Keratinocyte (primary cell): ENCODE measurements at regions not wholly inside any gene's neighbourhood (a gene's known extent, or its start where the extent isn't known, plus 50 kb on each side); places are given as distances from the start of the nearest gene placed in this dataset.
"Not testable (repeated sequence)": the region's sequence is repeated elsewhere in the genome, so short reads cannot be mapped to it uniquely, and the experiment has no call there.

Source experiments
- DNase-seq: peaks from one replicate; pipeline ENCODE4 v3.0.0-alpha.2; 2011; ENCODE audit warnings: low read depth, missing footprints, low spot score
- FAIRE-seq: peaks from 2 replicates; lab custom pipeline; 2011; peaks lifted over from hg19 to GRCh38; lab: Jason Lieb, UNC
- H2AFZ ChIP-seq: 2 replicates; pipeline ENCODE4 v1.6.0; 2012; ENCODE audit warnings: low read length, control low read depth, inconsistent platforms; ENCODE audit not compliant: control insufficient read depth
- H3K27ac ChIP-seq: 2 replicates; pipeline ENCODE4 v1.5.1; 2011; ENCODE audit warnings: low read length; ENCODE audit not compliant: control insufficient read depth, insufficient read depth
- H3K27me3 ChIP-seq: 3 replicates; pipeline ENCODE4 v1.6.0; 2011; ENCODE audit warnings: low read length; ENCODE audit not compliant: control insufficient read depth, insufficient read depth; ENCODE audit errors: extremely low read depth
- H3K36me3 ChIP-seq, 2 experiments: 2 replicates in 1 of 2; 3 replicates in 1 of 2; pipeline ENCODE4 v1.5.1; 2011; ENCODE audit warnings: low read length in 2 of 2, mild to moderate bottlenecking in 1 of 2; ENCODE audit not compliant: control insufficient read depth in 2 of 2, insufficient read depth in 2 of 2; ENCODE audit errors: extremely low read depth in 1 of 2
- H3K4me1 ChIP-seq: 3 replicates; pipeline ENCODE4 v1.5.1; 2011; ENCODE audit warnings: low read length; ENCODE audit not compliant: control insufficient read depth, insufficient read depth; ENCODE audit errors: extremely low read depth
- H3K4me2 ChIP-seq: 3 replicates; pipeline ENCODE4 v1.6.0; 2011; ENCODE audit warnings: low read depth, low read length; ENCODE audit not compliant: control insufficient read depth, insufficient read depth; ENCODE audit errors: extremely low read depth
- H3K4me3 ChIP-seq, 3 experiments: fragments of 200-600 bp in 1 of 3; sonication (generic) in 1 of 3; 2 replicates in 2 of 3; 3 replicates in 1 of 3; pipeline ENCODE4 v1.5.1; 2011 to 2016; ENCODE audit warnings: low read length in 3 of 3, mild to moderate bottlenecking in 3 of 3, control low read depth in 2 of 3, inconsistent platforms in 1 of 3, low read depth in 1 of 3, mixed read lengths in 1 of 3, mixed run types in 1 of 3, moderate library complexity in 1 of 3; ENCODE audit not compliant: control insufficient read depth in 2 of 3, insufficient read depth in 2 of 3; ENCODE audit errors: extremely low read depth in 1 of 3
- H3K79me2 ChIP-seq: 2 replicates; pipeline ENCODE4 v1.6.0; 2012; ENCODE audit warnings: low read length; ENCODE audit not compliant: control insufficient read depth, insufficient read depth
- H3K9ac ChIP-seq: 3 replicates; pipeline ENCODE4 v1.6.0; 2011; ENCODE audit warnings: low read length; ENCODE audit not compliant: control insufficient read depth, insufficient read depth; ENCODE audit errors: extremely low read depth
- H3K9me1 ChIP-seq: 3 replicates; pipeline ENCODE4 v1.6.0; 2011; ENCODE audit warnings: low read length; ENCODE audit not compliant: control insufficient read depth, insufficient read depth; ENCODE audit errors: extremely low read depth
- H3K9me3 ChIP-seq: 2 replicates; pipeline ENCODE4 v1.5.1; 2012; ENCODE audit warnings: low read depth, low read length; ENCODE audit not compliant: control insufficient read depth
- H4K20me1 ChIP-seq: 3 replicates; pipeline ENCODE4 v1.6.0; 2011; ENCODE audit warnings: low read length; ENCODE audit not compliant: control insufficient read depth, insufficient read depth; ENCODE audit errors: extremely low read depth
- EZH2 ChIP-seq: IDR thresholded peaks from one replicate; pipeline ENCODE4 v1.6.1; 2012; ENCODE audit warnings: inconsistent platforms, mild to moderate bottlenecking, low read length, moderate library complexity
- dilution Hi-C: fragments of 300-500 bp; cut with MboI; formaldehyde crosslinking; loops from one replicate; pipeline ENCODE4 v1.7.0; 2020; ENCODE audit warnings: low sequenced_read_pairs; ENCODE audit not compliant: extremely low pct_ligation_motif_present
- TF ChIP-seq, protein P1 (sequence below), 3 experiments: IDR thresholded peaks in 1 of 3; conservative IDR thresholded peaks in 1 of 3; optimal IDR thresholded peaks in 1 of 3; 2 replicates in 2 of 3; 3 replicates in 1 of 3; pipeline versions ENCODE3 to v1.5.1; 2011; ENCODE audit warnings: low read length in 3 of 3, mild to moderate bottlenecking in 3 of 3, moderate library complexity in 2 of 3, control low read depth in 1 of 3, inconsistent platforms in 1 of 3; ENCODE audit not compliant: insufficient read depth in 2 of 3; ENCODE audit errors: extremely low read depth in 1 of 3

DNA sequence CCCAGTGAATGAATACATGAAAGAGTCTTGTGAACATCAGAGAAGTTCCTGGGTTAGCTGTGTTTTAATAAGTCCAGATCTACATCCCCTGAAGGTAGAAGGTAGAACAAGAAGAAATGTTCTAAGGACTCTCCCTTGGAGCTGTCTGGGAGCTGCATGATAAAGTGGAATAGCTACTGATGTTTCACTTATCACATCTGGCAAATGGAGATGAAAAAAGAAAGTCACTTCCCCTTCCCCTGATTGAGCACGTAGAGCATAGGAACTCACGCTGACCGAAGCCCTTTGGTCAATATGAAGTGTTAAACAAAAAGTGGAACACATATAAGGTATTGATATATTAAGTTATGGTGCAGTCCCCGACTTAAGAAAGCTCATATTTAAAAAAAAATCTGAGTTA lies 53.2 kb upstream of the PARP1 start:
- H3K9me1 ChIP-seq, result no peaks in the 10 kb centered on the region
- H3K4me1 ChIP-seq, result no peaks in the 10 kb centered on the region
- H2AFZ ChIP-seq, result no peak overlapping the region
- no peaks in the 10 kb centered on the region for H3K27me3 ChIP-seq
- DNase-seq, result no peak
- FAIRE-seq, result no peak
- dilution Hi-C loops, result no loop called here
- no peaks in the 10 kb centered on the region for H3K36me3 ChIP-seq
- no peaks in the 10 kb centered on the region for H3K9me3 ChIP-seq
- TF ChIP-seq EZH2, result no peak
- TF ChIP-seq, protein P1, sequence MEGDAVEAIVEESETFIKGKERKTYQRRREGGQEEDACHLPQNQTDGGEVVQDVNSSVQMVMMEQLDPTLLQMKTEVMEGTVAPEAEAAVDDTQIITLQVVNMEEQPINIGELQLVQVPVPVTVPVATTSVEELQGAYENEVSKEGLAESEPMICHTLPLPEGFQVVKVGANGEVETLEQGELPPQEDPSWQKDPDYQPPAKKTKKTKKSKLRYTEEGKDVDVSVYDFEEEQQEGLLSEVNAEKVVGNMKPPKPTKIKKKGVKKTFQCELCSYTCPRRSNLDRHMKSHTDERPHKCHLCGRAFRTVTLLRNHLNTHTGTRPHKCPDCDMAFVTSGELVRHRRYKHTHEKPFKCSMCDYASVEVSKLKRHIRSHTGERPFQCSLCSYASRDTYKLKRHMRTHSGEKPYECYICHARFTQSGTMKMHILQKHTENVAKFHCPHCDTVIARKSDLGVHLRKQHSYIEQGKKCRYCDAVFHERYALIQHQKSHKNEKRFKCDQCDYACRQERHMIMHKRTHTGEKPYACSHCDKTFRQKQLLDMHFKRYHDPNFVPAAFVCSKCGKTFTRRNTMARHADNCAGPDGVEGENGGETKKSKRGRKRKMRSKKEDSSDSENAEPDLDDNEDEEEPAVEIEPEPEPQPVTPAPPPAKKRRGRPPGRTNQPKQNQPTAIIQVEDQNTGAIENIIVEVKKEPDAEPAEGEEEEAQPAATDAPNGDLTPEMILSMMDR (optimal IDR thresholded peaks at IDR 0.05 in 1 of 3, IDR thresholded peaks at IDR 0.05 in 1 of 3, conservative IDR thresholded peaks at IDR 0.05 in 1 of 3; ENCODE audit: extremely low read depth in 1 of 3, insufficient read depth in 2 of 3, low read length in 3 of 3), result no peak
- no peak overlapping the region for H3K27ac ChIP-seq
- no peaks in the 10 kb centered on the region for H4K20me1 ChIP-seq
- H3K9ac ChIP-seq, result no peak overlapping the region
- H3K79me2 ChIP-seq, result no peaks in the 10 kb centered on the region
- H3K4me2 ChIP-seq, result no peak overlapping the region
- no peak overlapping the region for H3K4me3 ChIP-seq

DNA sequence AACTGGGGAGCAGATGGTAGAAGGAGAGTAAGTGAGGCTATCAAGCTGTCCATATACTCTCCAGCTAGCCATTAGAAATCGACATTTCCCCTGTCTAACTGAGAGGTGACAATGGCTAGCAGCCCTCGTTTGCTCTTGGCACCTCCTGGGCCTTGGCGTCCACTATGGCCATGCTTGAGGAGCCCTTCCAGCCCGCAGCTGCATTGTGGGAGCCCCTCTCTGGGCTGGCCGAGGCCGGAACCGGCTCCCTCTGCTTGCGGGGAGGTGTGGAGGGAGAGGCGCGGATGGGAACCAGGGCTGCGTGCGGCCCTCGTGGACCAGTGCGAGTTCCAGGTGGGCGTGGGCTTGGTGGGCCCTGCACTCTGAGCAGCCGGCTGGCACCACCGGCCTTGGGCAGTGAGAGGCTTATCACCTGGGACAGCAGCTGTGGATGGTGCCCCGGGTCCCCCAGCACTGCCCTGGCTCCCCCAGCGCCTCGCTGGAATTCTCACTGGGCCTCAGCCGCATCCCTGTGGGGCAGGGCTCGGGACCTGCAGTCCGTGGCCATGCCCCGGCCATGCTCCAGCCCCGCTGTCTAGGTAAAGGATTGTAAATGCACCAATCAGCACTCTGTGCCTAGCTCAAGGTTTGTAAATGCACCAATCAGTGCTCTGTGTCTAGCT lies 56.2 kb upstream of the PARP1 start:
- Histone ChIP-seq H3K4me3 (no peak overlapping the region), H3K79me2 (no peaks in the 10 kb centered on the region), H3K9me1 (no peaks in the 10 kb centered on the region), H3K4me1 (no peaks in the 10 kb centered on the region), H3K9ac (no peak overlapping the region), H3K27me3 (no peaks in the 10 kb centered on the region), H3K27ac (no peak overlapping the region), H4K20me1 (no peaks in the 10 kb centered on the region), H3K4me2 (no peak overlapping the region), H2AFZ (no peak overlapping the region), H3K36me3 (no peaks in the 10 kb centered on the region), H3K9me3 (no peaks in the 10 kb centered on the region)
- FAIRE-seq (no peak), DNase-seq (no peak)
- dilution Hi-C loops, result no loop called here
- TF ChIP-seq, protein P1 (optimal IDR thresholded peaks at IDR 0.05 in 1 of 3, IDR thresholded peaks at IDR 0.05 in 1 of 3, conservative IDR thresholded peaks at IDR 0.05 in 1 of 3; ENCODE audit: extremely low read depth in 1 of 3, insufficient read depth in 2 of 3, low read length in 3 of 3), result no peak
- no peak for TF ChIP-seq EZH2

DNA sequence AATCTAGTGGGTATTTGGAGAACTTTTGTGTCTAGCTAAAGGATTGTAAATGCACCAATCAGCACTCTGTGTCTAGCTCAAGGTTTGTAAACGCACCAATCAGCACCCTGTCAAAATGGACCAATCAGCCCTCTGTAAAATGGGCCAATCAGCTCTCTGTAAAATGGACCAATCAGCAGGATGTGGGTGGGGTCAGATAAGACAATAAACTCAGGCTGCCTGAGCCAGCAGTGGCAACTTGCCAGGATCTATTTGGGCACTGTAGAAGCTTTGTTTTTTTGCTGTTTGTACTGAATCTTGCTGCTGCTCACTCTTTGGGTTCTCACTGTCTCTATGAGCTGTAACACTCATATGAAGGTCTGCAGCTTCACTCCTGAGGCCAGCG lies 56.7 kb upstream of the PARP1 start:
- H3K4me3 ChIP-seq, H3K9me1 ChIP-seq, H3K79me2 ChIP-seq, H3K9ac ChIP-seq, H3K27ac ChIP-seq, H2AFZ ChIP-seq, FAIRE-seq, dilution Hi-C loops, DNase-seq, H3K36me3 ChIP-seq, H3K4me1 ChIP-seq, H4K20me1 ChIP-seq, H3K4me2 ChIP-seq, H3K9me3 ChIP-seq, H3K27me3 ChIP-seq: not testable (repeated sequence)
